IPS-18c (cell line): ENCODE measurements at regions not wholly inside any gene's neighbourhood (a gene's known extent, or its start where the extent isn't known, plus 50 kb on each side); places are given as distances from the start of the nearest gene placed in this dataset.

Source experiments
- H3K4me3 ChIP-seq: 2 replicates; pipeline ENCODE4 v1.7.0; 2013; ENCODE audit warnings: low read depth, mild to moderate bottlenecking, low read length, moderate library complexity; ENCODE audit not compliant: insufficient read depth
- H3K9me3 ChIP-seq: one replicate; pipeline ENCODE4 v1.6.1; 2013; ENCODE audit warnings: mild to moderate bottlenecking, low read length, moderate library complexity; ENCODE audit not compliant: control insufficient read depth, insufficient read depth

DNA sequence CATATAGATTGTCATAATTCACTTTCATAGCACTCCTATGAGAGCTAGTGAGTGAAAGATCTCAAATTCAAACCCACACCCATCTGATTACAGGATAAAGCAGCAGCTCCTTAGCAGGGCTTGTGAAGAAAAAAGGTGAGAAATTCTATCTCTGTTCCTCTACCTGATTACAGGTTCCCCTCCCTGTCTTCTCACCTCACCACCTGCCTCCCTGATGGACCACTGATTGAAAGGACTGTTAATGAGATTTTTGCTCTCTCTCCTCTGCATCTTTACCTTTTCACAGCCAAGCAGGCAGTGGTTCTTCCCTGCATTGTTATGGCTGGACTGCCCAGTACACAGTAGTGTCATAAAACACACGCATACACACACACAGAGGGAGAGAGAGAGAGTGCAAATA lies 228.5 kb downstream of the MTERF1 start:
- no peak overlapping the region for H3K4me3 ChIP-seq
- no peaks in the 10 kb centered on the region for H3K9me3 ChIP-seq

- Histone ChIP-seq H3K4me3 (no peak overlapping the region), H3K9me3 (no peaks in the 10 kb centered on the region)
These were observed 227.2 kb downstream of the MTERF1 start for GRCh38 chr7:91653286-91653685.

GRCh38 chr7:91655656-91656055 lies 224.8 kb downstream of the MTERF1 start:
- Histone ChIP-seq H3K9me3 (no peaks in the 10 kb centered on the region), H3K4me3 (no peak overlapping the region)

DNA sequence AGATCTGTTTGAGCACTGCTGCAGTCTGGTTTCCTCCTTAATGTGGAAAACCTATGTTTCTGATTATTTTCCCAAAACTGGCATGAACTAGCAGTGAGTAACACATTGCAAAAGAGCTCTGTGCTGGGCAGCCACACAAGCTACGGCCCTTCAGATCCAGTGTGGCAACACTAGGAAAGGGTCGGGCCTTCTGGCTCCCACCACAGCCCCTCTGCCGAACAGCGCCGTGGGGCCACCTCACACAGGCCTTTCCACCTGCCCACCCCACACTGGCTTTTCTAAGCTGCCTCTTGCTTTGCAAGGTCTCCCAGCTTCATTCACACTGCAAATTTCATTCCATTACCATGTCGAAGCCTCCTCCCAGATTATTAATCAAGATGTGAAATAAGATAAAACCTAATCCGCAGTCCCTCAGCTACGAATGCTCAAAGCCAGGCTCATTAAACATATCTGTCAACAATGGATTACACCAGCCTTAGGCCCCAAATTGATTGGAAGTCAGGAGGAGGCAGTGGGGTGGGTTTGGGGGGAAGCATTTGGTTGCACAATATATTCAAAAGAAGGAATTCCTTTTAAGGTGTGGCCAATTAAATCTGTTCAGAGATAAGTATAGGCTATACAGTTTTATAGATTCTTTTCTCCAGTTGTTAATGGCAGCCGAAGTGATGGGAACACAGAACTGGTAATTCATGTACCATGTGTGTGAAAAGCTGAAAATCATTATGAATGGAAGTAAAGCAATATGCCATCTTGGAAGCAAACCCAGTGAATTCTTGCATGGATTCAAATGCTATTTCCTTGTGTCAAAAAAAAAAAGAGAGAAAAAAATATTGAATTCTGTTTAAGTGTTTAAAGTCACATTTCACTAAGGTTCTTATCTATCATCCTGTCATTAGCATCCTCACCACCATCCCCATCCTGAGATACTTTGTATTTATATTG lies 223.7 kb downstream of the MTERF1 start:
- Histone ChIP-seq H3K4me3 (no peak overlapping the region), H3K9me3 (no peaks in the 10 kb centered on the region)

GRCh38 chr7:91657483-91658071 lies 222.9 kb downstream of the MTERF1 start:
- Histone ChIP-seq H3K4me3 (no peak overlapping the region), H3K9me3 (no peaks in the 10 kb centered on the region)

GRCh38 chr7:91659096-91659495 lies 221.4 kb downstream of the MTERF1 start:
- no peak overlapping the region for H3K4me3 ChIP-seq
- H3K9me3 ChIP-seq = no peaks in the 10 kb centered on the region

GRCh38 chr7:91660734-91661356 lies 219.7 kb downstream of the MTERF1 start:
- no peaks in the 10 kb centered on the region for H3K9me3 ChIP-seq
- H3K4me3 ChIP-seq = no peak overlapping the region

- no peaks in the 10 kb centered on the region for H3K9me3 ChIP-seq
- H3K4me3 ChIP-seq = no peak overlapping the region
These were observed 218.8 kb downstream of the MTERF1 start for GRCh38 chr7:91661727-91662126.

DNA sequence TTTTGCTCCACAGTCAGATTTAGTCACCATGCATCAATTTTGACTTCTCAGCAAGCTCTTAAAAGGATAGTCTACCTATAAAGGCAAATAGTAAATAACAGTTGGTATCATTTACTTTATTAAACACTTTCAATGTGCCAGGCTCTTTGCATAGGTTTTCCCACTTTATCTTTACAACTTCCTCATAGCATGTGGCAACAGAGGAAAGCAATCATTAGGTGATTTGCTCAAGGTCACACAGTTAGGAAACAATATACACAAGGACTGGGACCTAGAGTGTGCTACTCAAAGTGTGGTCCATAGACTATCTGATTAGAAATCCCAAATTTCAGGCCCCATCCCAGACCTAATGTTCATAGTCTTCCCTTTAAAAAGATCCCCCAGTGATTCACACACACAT lies 212.3 kb downstream of the MTERF1 start:
- H3K9me3 ChIP-seq = no peaks in the 10 kb centered on the region
- H3K4me3 ChIP-seq = no peak overlapping the region

DNA sequence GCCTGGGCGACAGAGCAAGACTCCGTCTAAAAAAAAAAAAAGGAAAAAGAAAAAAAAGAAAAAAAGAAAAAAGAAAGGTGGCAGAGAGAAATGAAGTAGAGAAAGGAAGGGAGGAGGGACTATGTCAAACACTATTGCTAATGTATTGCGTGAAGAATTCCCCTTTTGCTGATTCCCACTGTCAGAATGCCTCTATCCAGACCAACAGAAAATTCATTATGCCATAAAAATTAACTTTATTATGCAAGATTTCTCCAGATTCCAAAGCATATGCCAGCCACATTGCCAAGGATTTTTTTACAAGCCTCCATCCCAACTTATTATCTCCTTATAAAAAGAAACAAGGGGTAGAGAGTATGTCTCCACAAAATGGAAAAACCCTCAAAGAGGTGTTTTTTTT lies 209.3 kb downstream of the MTERF1 start:
- no peak overlapping the region for H3K4me3 ChIP-seq
- no peaks in the 10 kb centered on the region for H3K9me3 ChIP-seq

DNA sequence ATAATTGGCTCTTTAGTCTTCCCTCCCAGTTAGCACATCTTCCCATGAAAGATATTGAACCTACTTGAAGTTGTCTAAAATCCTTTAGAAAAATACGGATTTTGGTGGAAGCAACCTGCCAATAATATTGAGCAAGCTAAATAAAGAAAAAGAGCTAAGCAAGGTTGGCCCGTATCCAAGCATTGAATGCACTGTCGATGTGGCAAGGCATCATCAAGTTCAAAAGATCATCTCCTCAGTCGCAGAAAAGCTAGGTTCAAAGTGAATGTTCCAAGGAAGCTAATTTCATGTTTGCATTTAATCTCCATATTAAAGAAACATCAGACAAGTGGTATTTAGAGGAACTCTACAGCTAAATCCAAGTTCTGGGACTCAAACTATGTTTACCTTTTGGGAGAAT lies 206.0 kb downstream of the MTERF1 start:
- Histone ChIP-seq H3K4me3 (no peak overlapping the region), H3K9me3 (no peaks in the 10 kb centered on the region)

DNA sequence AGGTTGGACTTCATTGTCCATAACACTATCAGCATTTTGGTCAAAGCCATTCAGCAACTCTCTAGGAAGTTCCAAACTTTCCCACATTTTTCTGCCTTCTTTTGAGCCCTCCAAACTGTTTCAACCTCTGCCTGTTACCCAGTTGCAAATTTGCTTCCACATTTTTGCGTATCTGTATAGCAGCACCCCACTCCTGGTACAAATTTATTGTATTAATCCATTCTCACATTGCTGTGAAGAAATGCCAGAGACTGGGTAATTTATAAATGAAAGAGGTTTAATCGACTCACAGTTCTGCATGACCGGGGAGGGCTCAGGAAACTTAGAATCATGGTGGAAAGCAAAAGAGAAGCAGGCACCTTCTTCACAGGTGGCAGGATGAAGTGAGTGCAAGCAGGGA lies 198.8 kb downstream of the MTERF1 start:
- peaks cover 5% of the 10 kb centered on the region for H3K9me3 ChIP-seq
- no peak overlapping the region for H3K4me3 ChIP-seq

GRCh38 chr7:91683823-91684222 lies 196.7 kb downstream of the MTERF1 start:
- H3K9me3 ChIP-seq = peaks cover 5% of the 10 kb centered on the region
- H3K4me3 ChIP-seq = no peak overlapping the region

- no peak overlapping the region for H3K4me3 ChIP-seq
These were observed 195.0 kb downstream of the MTERF1 start for GRCh38 chr7:91685544-91685943.

DNA sequence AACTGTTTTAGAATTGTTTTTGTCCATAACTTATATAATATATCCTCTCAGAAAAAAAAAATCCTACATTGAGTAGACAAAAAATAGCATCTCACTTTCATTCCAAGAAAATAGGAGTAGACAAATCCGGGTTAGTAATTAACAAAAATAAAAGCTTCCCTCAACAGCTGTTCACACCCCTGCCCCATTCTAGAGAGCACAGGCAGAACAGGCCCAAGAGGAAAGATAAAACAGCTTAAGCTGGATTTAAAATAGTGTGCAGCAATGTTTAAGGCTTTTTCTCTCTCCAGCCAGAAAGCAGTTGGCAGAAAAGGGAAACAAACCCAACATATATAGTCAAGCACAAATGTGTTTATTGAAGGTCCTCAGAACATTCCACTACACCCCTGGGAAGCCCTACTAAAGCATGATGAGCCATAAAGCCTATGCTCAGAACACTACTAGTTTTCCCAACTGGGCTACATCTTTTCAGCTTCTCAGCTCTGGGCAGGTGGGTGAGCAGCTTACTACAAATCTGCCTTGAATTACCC lies 189.9 kb downstream of the MTERF1 start:
- H3K9me3 ChIP-seq = no peaks in the 10 kb centered on the region
- no peak overlapping the region for H3K4me3 ChIP-seq

More at GRCh38 chr7:91685544-91685943, 195.0 kb downstream of the MTERF1 start:
- peaks cover 5% of the 10 kb centered on the region for H3K9me3 ChIP-seq

- H3K4me3 ChIP-seq = no peak overlapping the region
- H3K9me3 ChIP-seq = no peaks in the 10 kb centered on the region
These were observed 188.6 kb downstream of the MTERF1 start for GRCh38 chr7:91691865-91692264.

GRCh38 chr7:91692800-91693199 lies 187.7 kb downstream of the MTERF1 start:
- no peak overlapping the region for H3K4me3 ChIP-seq
- no peaks in the 10 kb centered on the region for H3K9me3 ChIP-seq

DNA sequence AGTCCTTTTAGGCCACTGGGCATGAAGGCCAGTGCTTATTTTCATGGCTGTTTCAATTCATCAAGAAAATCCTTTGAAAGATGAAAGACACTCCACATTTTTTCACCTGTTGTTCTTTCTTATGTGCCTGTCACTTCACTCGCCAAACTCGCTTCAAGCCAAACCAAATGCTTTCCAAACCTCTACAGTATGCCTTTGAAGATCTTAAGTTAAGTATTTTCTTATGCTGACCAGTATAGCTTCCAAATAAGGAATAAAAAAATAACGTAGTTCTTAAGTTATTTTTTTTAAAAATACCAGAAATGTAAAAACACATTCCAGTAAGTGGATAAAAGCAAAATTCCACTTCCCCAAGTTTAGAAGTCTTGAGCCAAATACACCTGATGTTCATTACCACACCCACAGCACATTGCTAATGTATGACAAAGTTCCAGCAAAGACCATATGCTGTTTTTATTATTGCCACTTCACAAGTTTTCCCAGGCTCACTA lies 186.1 kb downstream of the MTERF1 start:
- Histone ChIP-seq H3K4me3 (no peak overlapping the region), H3K9me3 (no peaks in the 10 kb centered on the region)
